ENCODE measurements at regions not wholly inside any gene's neighbourhood (a gene's known extent, or its start where the extent isn't known, plus 50 kb on each side); places are given as distances from the start of the nearest gene placed in this dataset.
A peak's percentile ranks its signal among the peaks of the same experiment; 100 is the strongest.

- no peak overlapping the region for H3K4me3 ChIP-seq (ENCODE audit: low read depth, low read length)
- peak overlapping the region; percentile 56 for H3K27ac ChIP-seq
- no peaks in the 10 kb centered on the region for H3K36me3 ChIP-seq (replicated peaks)
- TF ChIP-seq CTCF (IDR thresholded peaks at IDR 0.05; ENCODE audit: low read depth, low read length, missing control alignments), result no peak
- DNase-seq, result no peak
- H3K27me3 ChIP-seq (replicated peaks), result no peaks in the 10 kb centered on the region
- in situ Hi-C loops (cut with HindIII; ENCODE audit: low pct_ligation_motif_present, low sequenced_read_pairs), result no loop called here
These were observed 73.3 kb downstream of the IFI44 start for GRCh38 chr1:78722947-78723346.

- TF ChIP-seq CTCF (IDR thresholded peaks at IDR 0.05; ENCODE audit: low read depth, low read length, missing control alignments), result no peak
- H3K4me3 ChIP-seq (ENCODE audit: low read depth, low read length), result no peak overlapping the region
- in situ Hi-C loops (cut with HindIII; ENCODE audit: low pct_ligation_motif_present, low sequenced_read_pairs), result no loop called here
- no peaks in the 10 kb centered on the region for H3K27me3 ChIP-seq (replicated peaks)
- no peak overlapping the region for H3K27ac ChIP-seq
- DNase-seq, result no peak
- no peaks in the 10 kb centered on the region for H3K36me3 ChIP-seq (replicated peaks)
These were observed 77.1 kb downstream of the IFI44 start for GRCh38 chr1:78726686-78727085.

GRCh38 chr1:78728359-78728758, 78.7 kb downstream of the IFI44 start:
- H3K4me3 ChIP-seq (ENCODE audit: low read depth, low read length), result no peak overlapping the region
- H3K27ac ChIP-seq, result no peak overlapping the region
- DNase-seq, result no peak
- no peak for TF ChIP-seq CTCF (IDR thresholded peaks at IDR 0.05; ENCODE audit: low read depth, low read length, missing control alignments)
- in situ Hi-C loops (cut with HindIII; ENCODE audit: low pct_ligation_motif_present, low sequenced_read_pairs), result no loop called here
- H3K27me3 ChIP-seq (replicated peaks), result no peaks in the 10 kb centered on the region
- no peaks in the 10 kb centered on the region for H3K36me3 ChIP-seq (replicated peaks)

- DNase-seq, result no peak
- no peaks in the 10 kb centered on the region for H3K36me3 ChIP-seq (replicated peaks)
- no peaks in the 10 kb centered on the region for H3K27me3 ChIP-seq (replicated peaks)
- H3K27ac ChIP-seq, result no peak overlapping the region
- no peak for TF ChIP-seq CTCF (IDR thresholded peaks at IDR 0.05; ENCODE audit: low read depth, low read length, missing control alignments)
- in situ Hi-C loops (cut with HindIII; ENCODE audit: low pct_ligation_motif_present, low sequenced_read_pairs), result no loop called here
- H3K4me3 ChIP-seq (ENCODE audit: low read depth, low read length), result no peak overlapping the region
These were observed 80.4 kb downstream of the IFI44 start for GRCh38 chr1:78730054-78730453.

GRCh38 chr1:78731674-78732073, 82.0 kb downstream of the IFI44 start:
- no peak overlapping the region for H3K4me3 ChIP-seq (ENCODE audit: low read depth, low read length)
- DNase-seq, result no peak
- H3K27me3 ChIP-seq (replicated peaks), result no peaks in the 10 kb centered on the region
- no peak for TF ChIP-seq CTCF (IDR thresholded peaks at IDR 0.05; ENCODE audit: low read depth, low read length, missing control alignments)
- in situ Hi-C loops (cut with HindIII; ENCODE audit: low pct_ligation_motif_present, low sequenced_read_pairs), result no loop called here
- H3K27ac ChIP-seq, result no peak overlapping the region
- H3K36me3 ChIP-seq (replicated peaks), result no peaks in the 10 kb centered on the region

GRCh38 chr1:78737241-78737640, 87.6 kb downstream of the IFI44 start:
- in situ Hi-C loops (cut with HindIII; ENCODE audit: low pct_ligation_motif_present, low sequenced_read_pairs), result no loop called here

More at GRCh38 chr1:78737241-78737640, 87.6 kb downstream of the IFI44 start:
- DNase-seq, result no peak
- H3K27me3 ChIP-seq (replicated peaks), result no peaks in the 10 kb centered on the region
- no peak for TF ChIP-seq CTCF (IDR thresholded peaks at IDR 0.05; ENCODE audit: low read depth, low read length, missing control alignments)
- no peak overlapping the region for H3K4me3 ChIP-seq (ENCODE audit: low read depth, low read length)
- no peak overlapping the region for H3K27ac ChIP-seq
- H3K36me3 ChIP-seq (replicated peaks), result no peaks in the 10 kb centered on the region
